ENCODE measurements at regions not wholly inside any gene's neighbourhood (a gene's known extent, or its start where the extent isn't known, plus 50 kb on each side); places are given as distances from the start of the nearest gene placed in this dataset.
A peak's percentile ranks its signal among the peaks of the same experiment; 100 is the strongest.

GRCh38 chr9:87256973-87257372, 240.7 kb upstream of the DAPK1 start:
- DNase-seq: no peak

DNA sequence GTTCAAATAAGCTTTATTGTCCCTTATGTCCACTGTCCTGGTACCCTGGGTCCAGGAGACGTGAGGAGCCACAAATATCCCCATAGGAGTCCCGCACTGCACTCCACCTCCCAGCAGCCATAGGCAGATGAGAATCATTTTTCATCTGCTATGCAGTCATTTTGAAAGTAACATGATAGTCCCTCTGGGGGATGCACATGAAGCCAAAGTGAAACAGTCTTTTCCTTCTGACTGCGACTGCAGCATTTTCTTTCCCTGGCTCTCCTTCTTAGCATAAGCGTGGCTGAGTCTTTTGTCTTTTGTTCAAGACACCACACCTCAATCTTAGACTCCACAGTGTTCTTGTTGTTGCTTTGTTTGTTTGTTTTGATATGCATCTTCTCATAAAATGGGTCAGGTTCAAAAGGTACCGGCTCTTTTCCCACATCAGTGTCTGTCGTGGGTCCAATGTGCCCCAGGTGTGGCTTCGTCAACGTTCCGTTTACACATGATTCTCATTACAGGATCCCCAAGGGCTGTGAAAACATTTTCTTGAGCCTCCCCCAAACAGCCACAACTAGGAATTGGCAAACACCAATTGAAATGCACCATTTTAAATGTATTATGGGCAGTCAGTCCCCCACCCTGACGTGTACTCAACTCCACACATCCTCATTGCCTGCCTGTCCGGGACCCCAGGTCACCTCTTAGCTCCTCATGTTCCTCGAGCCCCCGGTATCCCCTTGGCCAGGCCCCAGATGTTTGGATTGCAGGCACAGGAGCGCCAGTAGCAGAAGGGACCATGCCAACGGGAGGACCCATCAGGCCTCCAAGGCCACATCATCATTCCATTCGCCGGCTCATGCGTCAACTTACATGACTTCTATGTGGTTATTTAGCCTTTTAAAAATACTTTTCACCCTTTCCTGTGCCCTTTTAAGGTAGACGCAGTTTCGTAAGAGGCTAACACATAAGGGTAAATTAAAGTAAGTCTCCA, 237.8 kb upstream of the DAPK1 start:
- DNase-seq: no peak

DNA sequence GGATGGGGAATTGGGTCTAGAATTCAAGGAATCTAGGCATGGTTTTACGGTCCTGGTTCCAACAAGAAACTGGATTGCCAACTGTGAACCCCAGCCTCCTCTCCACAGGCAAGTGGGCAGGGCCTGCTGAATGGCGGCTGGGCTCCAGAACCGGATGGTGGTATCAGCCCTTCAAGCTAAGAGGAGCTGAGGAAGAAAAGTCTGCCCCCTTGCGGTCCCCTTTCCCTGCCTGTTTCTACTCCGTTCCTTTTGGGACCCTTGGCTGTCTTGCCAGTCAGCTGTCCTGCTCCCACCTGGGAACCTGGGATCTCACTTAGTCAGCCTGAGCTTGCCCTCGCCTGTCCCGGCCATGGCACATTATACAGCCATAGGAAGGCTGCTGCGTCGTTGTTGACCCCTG, 234.4 kb upstream of the DAPK1 start:
- no peak for DNase-seq

DNA sequence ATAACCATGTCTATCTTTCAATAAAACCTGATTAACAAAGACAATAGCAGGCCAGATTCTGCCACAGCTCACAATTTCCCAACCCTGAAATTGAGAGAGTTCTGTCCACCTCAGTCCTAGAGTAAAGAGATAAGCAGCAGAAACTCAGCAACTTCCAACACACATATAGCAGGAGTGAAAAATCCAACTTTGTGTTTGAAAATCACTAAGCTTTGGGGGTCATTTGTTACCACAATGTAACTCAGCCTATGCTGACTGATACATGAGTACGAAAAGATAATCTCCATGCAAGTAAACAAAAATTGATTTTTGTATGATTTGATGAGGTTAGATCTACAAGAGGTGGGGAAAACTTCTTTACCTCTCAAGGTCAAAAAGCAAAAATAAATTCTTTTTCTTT, 231.0 kb upstream of the DAPK1 start:
- no peak for DNase-seq

DNA sequence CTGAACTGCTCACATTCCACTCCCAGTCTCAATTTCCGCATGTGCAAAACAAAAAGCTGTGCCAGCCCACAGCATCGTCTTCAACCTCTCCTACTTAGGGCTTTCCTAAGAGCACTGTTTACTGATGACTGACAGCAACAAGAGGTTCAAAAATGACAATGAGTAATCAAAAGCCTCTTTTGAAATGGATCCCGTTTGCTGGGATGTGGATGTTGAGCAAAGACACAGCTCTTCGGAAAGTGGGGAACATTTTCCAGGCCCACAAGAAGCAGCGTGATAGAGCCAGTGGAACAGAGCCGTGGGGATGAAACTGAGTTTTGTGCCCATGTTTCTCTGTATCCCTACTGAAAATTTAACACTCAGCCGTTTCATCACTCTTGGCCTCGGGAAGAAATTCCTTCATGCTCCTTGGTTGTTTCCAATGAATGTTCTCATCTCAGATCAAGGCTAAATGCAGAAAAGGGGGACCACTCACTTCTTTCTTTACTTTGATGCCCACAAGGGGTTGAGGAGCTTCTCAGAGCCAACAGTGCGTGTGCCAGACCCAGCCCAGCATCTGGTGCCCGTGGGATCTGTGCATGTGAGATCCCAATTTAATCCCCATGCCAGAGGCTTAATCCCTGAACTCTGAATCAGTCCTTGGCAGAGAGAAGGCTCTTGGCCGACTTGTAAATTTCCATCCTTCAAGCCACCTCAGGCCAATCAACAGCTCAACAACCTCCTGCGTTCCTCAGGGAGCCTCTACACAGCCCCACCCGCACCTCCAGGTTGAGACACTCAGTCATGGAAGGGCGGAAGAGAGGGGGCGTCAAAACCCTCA, 230.2 kb upstream of the DAPK1 start:
- DNase-seq: no peak

- no peak for DNase-seq
These were observed 228.1 kb upstream of the DAPK1 start for GRCh38 chr9:87269296-87270176.

DNA sequence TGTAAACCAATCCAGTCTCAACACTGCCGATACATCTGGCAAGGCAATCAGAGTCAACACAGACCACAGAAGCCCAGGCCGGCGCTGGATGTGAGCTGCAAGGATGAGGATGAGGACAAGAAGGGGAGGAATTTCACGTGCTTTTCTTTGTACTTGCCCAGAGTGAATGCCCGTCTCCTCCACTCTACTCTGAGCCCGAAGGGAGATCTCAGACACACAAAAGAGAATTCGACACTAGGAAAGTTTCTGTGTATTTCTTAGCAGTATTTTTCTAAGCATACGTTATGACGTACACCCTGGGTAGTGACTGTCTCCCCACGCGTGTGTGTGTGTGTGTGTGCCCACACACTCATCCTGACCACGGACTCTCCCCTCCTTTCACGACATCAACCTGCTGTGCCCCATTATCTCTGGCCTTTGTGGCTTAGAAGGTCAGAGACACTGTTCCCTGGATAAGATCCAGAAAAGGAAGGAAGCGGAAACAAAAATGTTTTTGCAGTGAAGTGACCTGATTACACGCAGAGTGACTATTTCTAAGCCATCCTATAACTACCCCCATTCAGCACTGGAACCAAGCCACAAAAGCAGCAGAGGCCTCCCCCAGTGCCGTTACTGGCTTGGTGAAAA, 227.3 kb upstream of the DAPK1 start:
- peak; percentile 35 for DNase-seq

- DNase-seq: no peak
These were observed 226.8 kb upstream of the DAPK1 start for GRCh38 chr9:87270848-87271234.

- no peak for DNase-seq
These were observed 225.8 kb upstream of the DAPK1 start for GRCh38 chr9:87271696-87272477.

DNA sequence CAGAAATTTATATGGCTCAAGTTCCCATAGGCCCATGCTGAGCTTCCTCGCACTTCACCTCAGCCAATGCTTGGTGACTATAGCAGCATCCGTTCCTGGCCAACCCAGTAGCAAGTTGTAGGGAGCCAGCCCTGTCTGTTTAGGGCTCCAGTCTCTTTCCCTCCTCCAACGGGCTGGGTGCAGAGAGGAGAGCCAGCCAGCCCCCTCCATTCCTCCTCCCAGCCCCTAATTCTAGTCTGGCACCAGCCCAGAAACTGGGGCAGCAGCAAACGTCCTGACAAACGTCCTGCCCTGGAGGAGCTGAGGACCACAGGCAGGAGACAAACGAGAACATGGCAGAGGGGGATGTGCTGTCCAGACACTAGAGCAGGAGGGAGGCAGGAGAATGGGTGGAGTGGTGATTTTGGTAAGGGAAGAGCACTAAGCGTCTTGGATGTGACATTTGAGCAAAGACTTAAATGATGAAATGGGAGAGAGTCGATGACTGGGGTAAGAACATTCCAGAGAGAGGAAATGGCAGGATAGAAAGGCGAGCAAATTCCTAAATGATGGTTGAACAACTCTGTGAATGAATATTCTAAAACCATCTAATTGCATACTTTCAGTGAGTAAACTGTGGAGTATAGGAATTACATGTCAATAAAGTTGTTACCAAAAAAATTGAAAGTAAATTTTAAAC, 222.5 kb upstream of the DAPK1 start:
- no peak for DNase-seq

- DNase-seq: no peak
These were observed 221.3 kb upstream of the DAPK1 start for GRCh38 chr9:87276327-87276841.

DNA sequence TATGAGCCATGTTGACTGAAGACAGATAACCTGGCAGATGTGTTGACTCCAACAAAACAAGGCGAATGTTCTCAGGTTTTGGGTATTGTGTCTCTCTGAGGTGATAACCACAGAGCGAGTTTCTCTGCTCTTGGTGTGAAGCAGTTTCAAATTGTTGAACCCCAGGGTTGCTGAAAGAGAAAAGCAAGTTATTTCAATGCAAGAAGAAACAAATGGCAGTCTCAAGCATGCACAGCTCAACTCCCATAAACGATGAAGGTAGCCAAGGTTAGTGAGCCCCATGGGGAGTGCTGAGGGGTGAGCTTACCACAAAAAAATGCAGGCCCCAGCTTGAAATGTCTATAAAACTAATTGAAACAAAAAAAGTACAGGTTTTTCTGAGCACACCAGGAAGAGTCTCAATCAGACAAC, 220.8 kb upstream of the DAPK1 start:
- DNase-seq: no peak

- no peak for DNase-seq
These were observed 220.3 kb upstream of the DAPK1 start for GRCh38 chr9:87277346-87277745.

DNA sequence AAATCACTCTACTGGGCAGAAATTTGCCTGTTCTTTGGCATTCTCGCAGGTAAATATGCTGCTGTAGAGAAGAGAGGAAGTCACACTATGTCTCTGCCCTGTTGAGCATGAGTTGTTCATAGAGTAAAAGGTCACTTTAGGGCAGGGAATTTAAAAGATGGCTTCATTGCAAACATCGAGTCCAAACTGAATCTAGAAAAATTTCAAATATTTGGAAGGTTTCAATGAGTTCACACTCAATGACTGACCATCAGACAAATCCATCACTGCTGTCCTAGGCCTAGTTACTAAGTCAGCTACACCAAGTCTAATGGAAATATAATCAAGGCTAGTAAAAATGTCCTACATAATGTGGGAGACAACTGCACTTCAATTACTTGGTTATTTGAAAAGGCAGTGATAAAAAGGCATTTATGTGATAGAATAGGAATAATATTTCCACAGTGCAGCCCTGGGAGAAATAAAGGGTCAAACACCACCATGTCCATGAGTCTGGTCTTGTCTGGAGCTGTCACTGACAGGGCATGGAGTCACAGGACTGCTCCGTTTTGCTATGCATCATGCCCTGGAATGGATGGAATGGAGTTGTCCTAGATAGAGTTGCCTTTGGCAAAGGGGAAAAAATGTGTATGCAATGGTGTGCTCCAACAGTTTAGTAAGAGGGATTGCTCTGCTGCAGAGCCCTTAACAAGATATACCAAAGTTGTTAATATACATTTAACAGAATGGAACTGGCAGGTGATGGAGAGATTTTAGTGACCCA, 218.5 kb upstream of the DAPK1 start:
- DNase-seq: no peak

GRCh38 chr9:87280421-87280820, 217.2 kb upstream of the DAPK1 start:
- no peak for DNase-seq

DNA sequence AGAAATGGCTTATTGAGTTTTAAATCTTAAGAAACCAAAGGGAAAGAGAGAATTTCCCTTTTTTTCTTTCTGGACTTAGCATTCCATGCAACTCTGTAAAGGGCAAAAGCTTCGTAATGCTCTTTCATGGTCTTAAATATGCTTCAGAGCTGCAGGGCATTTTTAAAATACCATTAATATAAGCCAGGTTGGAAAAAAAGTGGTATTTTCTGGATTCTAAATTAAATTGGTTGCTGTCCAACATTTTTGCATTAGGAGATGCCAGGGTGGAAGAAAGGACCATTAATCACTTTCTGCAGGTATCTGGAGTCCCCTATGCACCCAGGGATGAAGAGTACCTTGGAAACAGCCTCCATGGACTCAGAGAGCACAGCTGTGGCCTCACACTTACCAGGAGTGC, 215.1 kb upstream of the DAPK1 start:
- no peak for DNase-seq

GRCh38 chr9:87283585-87283984, 214.1 kb upstream of the DAPK1 start:
- DNase-seq: no peak

- peak; percentile 2 for DNase-seq
These were observed 212.3 kb upstream of the DAPK1 start for GRCh38 chr9:87285183-87285850.

- no peak for DNase-seq
These were observed 211.2 kb upstream of the DAPK1 start for GRCh38 chr9:87286506-87286905.
